ENCODE measurements at regions not wholly inside any gene's neighbourhood (a gene's known extent, or its start where the extent isn't known, plus 50 kb on each side); places are given as distances from the start of the nearest gene placed in this dataset.

DNA sequence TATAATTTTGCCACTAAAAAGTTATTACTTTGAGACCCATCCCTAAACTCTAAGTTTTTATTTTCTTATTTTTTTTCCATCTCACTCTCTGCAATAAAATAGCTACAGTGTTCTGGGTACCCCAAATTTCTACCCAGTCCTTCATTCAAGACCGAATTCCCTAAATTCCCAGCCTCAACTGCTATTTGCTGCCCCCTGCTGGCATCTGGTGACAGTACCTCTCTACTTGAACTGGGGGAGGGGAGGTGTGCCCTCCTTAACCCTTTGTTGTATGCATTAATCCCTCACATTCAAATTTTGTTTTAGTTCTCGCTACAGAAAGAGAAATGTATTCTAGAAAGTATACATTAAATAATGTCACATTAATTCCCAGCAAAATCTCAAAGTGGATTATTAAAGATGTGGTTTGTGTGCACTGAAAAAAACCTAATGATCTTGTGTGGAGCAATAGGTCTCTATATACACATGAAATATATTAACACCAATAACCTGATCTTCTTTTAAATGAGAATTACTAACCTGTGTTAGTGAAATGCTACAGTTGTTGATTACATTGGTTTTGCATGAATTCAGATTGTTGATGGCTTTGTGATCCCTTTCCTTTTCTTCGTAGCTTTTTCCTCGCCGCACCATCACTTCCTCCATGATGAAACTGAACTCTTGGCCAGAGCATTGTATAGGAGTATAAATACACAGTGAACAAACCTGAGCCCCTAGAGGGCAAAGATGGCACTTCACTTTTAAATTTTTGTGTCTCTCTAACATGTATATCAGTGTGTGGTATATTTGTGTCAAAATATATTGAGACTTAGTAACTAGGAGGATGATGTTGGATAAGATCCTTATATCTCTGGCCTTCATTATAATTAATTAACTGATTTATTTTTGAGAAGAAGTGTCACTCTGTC lies 590.0 kb downstream of the METTL15 start:
- DNase-seq (ENCODE audit: low spot score) (peak; percentile 27), ATAC-seq (ENCODE audit: low FRiP score) (no peak)
- TF ChIP-seq CTCF (IDR thresholded peaks at IDR 0.05), result no peak

- no peak for TF ChIP-seq CTCF (IDR thresholded peaks at IDR 0.05)
- ATAC-seq (ENCODE audit: low FRiP score) (no peak), DNase-seq (ENCODE audit: low spot score) (no peak)
Observed at GRCh38 chr11:28696591-28696990, 588.4 kb downstream of the METTL15 start.

DNA sequence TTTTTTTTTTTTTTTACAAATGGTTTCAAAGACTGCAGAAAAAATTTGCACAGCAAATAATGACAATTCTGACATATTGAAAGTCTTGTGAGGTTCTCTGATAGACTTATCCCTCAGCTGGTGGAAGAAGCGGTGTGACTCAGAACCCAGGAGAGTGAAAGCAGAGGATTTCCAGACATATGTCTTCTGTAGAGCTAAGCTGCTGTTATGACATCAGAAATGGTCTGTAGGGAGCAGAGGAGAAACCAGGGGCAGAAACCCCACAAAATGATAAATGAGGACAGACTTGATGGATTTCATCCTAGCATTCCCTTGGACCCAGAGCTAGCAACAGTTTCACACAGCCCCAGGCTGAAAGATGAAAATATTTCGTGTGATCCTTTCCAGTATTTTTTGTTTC lies 582.6 kb downstream of the METTL15 start:
- ATAC-seq (ENCODE audit: low FRiP score) (no peak), DNase-seq (ENCODE audit: low spot score) (no peak)
- TF ChIP-seq CTCF (IDR thresholded peaks at IDR 0.05), result no peak

GRCh38 chr11:28684011-28684586 lies 575.9 kb downstream of the METTL15 start:
- no peak for DNase-seq (ENCODE audit: low spot score)
- no peak for TF ChIP-seq CTCF (IDR thresholded peaks at IDR 0.05)
- no peak for ATAC-seq (ENCODE audit: low FRiP score)

GRCh38 chr11:28679795-28680468 lies 571.7 kb downstream of the METTL15 start:
- ATAC-seq (ENCODE audit: low FRiP score) (no peak), DNase-seq (ENCODE audit: low spot score) (no peak)
- no peak for TF ChIP-seq CTCF (IDR thresholded peaks at IDR 0.05)

DNA sequence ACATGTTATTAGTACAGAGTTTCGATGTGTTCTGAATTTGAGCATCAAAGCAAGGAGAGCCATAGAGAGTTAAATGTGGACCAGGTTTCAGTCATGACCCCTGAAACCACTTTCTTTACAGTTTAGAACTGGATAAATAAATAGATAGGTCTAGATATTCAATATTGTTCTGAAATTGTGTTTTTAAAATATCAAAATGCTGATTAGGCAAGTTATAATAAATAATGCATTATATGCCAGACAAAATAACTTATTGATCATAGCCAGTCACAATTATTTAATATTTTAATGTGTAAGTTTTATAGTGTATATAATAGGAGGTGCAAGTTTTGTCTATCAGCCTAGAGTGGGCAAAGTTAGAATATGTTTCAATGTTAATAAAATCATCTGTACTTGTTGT lies 569.5 kb downstream of the METTL15 start:
- DNase-seq (ENCODE audit: low spot score) (no peak), ATAC-seq (ENCODE audit: low FRiP score) (no peak)
- TF ChIP-seq CTCF (IDR thresholded peaks at IDR 0.05), result no peak

All from omental fat pad (tissue), 3 donors.